ENCODE measurements at regions not wholly inside any gene's neighbourhood (a gene's known extent, or its start where the extent isn't known, plus 50 kb on each side); places are given as distances from the start of the nearest gene placed in this dataset.
"Not testable (repeated sequence)": the region's sequence is repeated elsewhere in the genome, so short reads cannot be mapped to it uniquely, and the experiment has no call there.

GRCh38 chr5:163569284-163569683 is 63.9 kb downstream of the MAT2B start:
- DNase-seq = peak; percentile 7 to 19

GRCh38 chr5:163571744-163572143 is 66.3 kb downstream of the MAT2B start:
- no peak for DNase-seq

GRCh38 chr5:163574472-163575440 is 69.3 kb downstream of the MAT2B start:
- DNase-seq = no peak

GRCh38 chr5:163578652-163579051 is 73.2 kb downstream of the MAT2B start:
- no peak for DNase-seq

- DNase-seq = no peak
Measured at GRCh38 chr5:163579729-163580128, 74.3 kb downstream of the MAT2B start.

GRCh38 chr5:163580516-163580915 is 75.1 kb downstream of the MAT2B start:
- DNase-seq = peak in 1 of 2 experiments; percentile 20

- not testable (repeated sequence) for DNase-seq
Measured at GRCh38 chr5:163583491-163584153, 78.2 kb downstream of the MAT2B start.

GRCh38 chr5:163585206-163585605 is 79.8 kb downstream of the MAT2B start:
- no peak for DNase-seq

GRCh38 chr5:163586531-163586956 is 81.1 kb downstream of the MAT2B start:
- DNase-seq = no peak

- DNase-seq = no peak
Measured at GRCh38 chr5:163594951-163595350, 89.5 kb downstream of the MAT2B start.

GRCh38 chr5:163595932-163596607 is 90.7 kb downstream of the MAT2B start:
- DNase-seq = no peak

GRCh38 chr5:163596608-163597315 is 91.3 kb downstream of the MAT2B start:
- no peak for DNase-seq

- no peak for DNase-seq
Measured at GRCh38 chr5:163604013-163604412, 98.6 kb downstream of the MAT2B start.

GRCh38 chr5:163607256-163607655 is 101.8 kb downstream of the MAT2B start:
- DNase-seq = no peak

GRCh38 chr5:163608621-163609020 is 103.2 kb downstream of the MAT2B start:
- no peak for DNase-seq

GRCh38 chr5:163609910-163610309 is 104.5 kb downstream of the MAT2B start:
- no peak for DNase-seq

- DNase-seq = peak in 1 of 2 experiments; percentile 11
Measured at GRCh38 chr5:163612358-163613149, 107.1 kb downstream of the MAT2B start.

- DNase-seq = no peak
Measured at GRCh38 chr5:163613150-163613442, 107.7 kb downstream of the MAT2B start.

- DNase-seq = no peak
Measured at GRCh38 chr5:163614787-163615186, 109.4 kb downstream of the MAT2B start.

- DNase-seq = no peak
Measured at GRCh38 chr5:163619273-163619934, 114.0 kb downstream of the MAT2B start.

- no peak for DNase-seq
Measured at GRCh38 chr5:163619951-163620350, 114.5 kb downstream of the MAT2B start.

- no peak for DNase-seq
Measured at GRCh38 chr5:163622799-163623198, 117.4 kb downstream of the MAT2B start.

Measured in NCI-H2081 (cell line).